Endothelial cell of umbilical vein (primary cell): ENCODE measurements at regions not wholly inside any gene's neighbourhood (a gene's known extent, or its start where the extent isn't known, plus 50 kb on each side); places are given as distances from the start of the nearest gene placed in this dataset.

Source experiments
- BruUV-seq: library from RNA; stranded (reverse); fragments of 400-500 nt; replicated peaks from 2 replicates; lab custom pipeline; 2021; lab: Mats Ljungman, UMichigan
- CTCF ChIA-PET: fragments of 300-600, 350-600 bp; sonication (Branson Sonifier 250); formaldehyde crosslinking; loops from one replicate; lab custom pipeline; 2021; ENCODE audit warnings: antibody characterized with exemption, inconsistent platforms; lab: Charles Lee
- POLR2A ChIA-PET: fragments of 300-600, 350-600 bp; sonication (Branson Sonifier 250); formaldehyde crosslinking; loops from one replicate; lab custom pipeline; 2021; ENCODE audit warnings: antibody characterized with exemption, inconsistent platforms; lab: Charles Lee
- DNase-seq: peaks from one replicate; pipeline ENCODE4 v3.0.0-alpha.2; 2011; ENCODE audit warnings: low read depth, low spot score
- FAIRE-seq: peaks from 2 replicates; lab custom pipeline; 2011; peaks lifted over from hg19 to GRCh38; lab: Jason Lieb, UNC
- H2AFZ ChIP-seq: 2 replicates; pipeline ENCODE4 v1.6.0; 2012; ENCODE audit warnings: low read depth, low read length, control low read depth, inconsistent platforms
- H3K27ac ChIP-seq: 2 replicates; pipeline ENCODE4 v1.5.1; 2011; ENCODE audit warnings: low read depth, mild to moderate bottlenecking, control low read depth, low read length, moderate library complexity; ENCODE audit not compliant: insufficient read depth
- H3K27me3 ChIP-seq, 2 experiments: 2 replicates each; pipeline versions ENCODE4 v1.6.0 to v1.6.1; 2011; ENCODE audit warnings: low read length in 2 of 2, mixed read lengths in 1 of 2; ENCODE audit not compliant: control insufficient read depth in 2 of 2, insufficient read depth in 2 of 2
- H3K36me3 ChIP-seq, 2 experiments: 2 replicates in 1 of 2; 3 replicates in 1 of 2; pipeline ENCODE4 v1.5.1; 2011; ENCODE audit warnings: low read length in 2 of 2, mild to moderate bottlenecking in 1 of 2, moderate library complexity in 1 of 2; ENCODE audit not compliant: control insufficient read depth in 2 of 2, insufficient read depth in 2 of 2; ENCODE audit errors: extremely low read depth in 1 of 2
- H3K4me1 ChIP-seq: 3 replicates; pipeline ENCODE4 v1.5.1; 2011; ENCODE audit warnings: mild to moderate bottlenecking, low read length; ENCODE audit not compliant: control insufficient read depth, insufficient read depth; ENCODE audit errors: extremely low read depth
- H3K4me2 ChIP-seq: 2 replicates; pipeline ENCODE4 v1.6.1; 2011; ENCODE audit warnings: low read length, control low read depth, mixed read lengths; ENCODE audit not compliant: insufficient read depth
- H3K4me3 ChIP-seq, 3 experiments: fragments of 200-600 bp in 1 of 3; sonication (generic), shearing (Covaris generic) in 1 of 3; replicated peaks in 1 of 3; 2 replicates each; pipeline ENCODE4 v1.5.1; 2011 to 2016; ENCODE audit warnings: control low read depth in 3 of 3, low read length in 3 of 3, mild to moderate bottlenecking in 2 of 3, inconsistent platforms in 1 of 3, low read depth in 1 of 3, moderate library complexity in 1 of 3; ENCODE audit not compliant: insufficient read depth in 1 of 3
- H3K79me2 ChIP-seq: 2 replicates; pipeline ENCODE4 v1.6.0; 2012; ENCODE audit warnings: low read length, inconsistent platforms; ENCODE audit not compliant: control insufficient read depth, insufficient read depth
- H3K9ac ChIP-seq: replicated peaks from 2 replicates; pipeline ENCODE3; 2011; ENCODE audit warnings: low read length, control low read depth; ENCODE audit not compliant: insufficient read depth; ENCODE audit errors: extremely low read depth
- H3K9me1 ChIP-seq: replicated peaks from 3 replicates; pipeline ENCODE4 v1.6.0; 2011; ENCODE audit warnings: mild to moderate bottlenecking, low read length; ENCODE audit not compliant: control insufficient read depth, insufficient read depth; ENCODE audit errors: extremely low read depth
- H3K9me3 ChIP-seq: replicated peaks from 2 replicates; pipeline ENCODE4 v1.5.1; 2012; ENCODE audit warnings: low read length, inconsistent platforms; ENCODE audit not compliant: control insufficient read depth, insufficient read depth
- H4K20me1 ChIP-seq: replicated peaks from 2 replicates; pipeline ENCODE3; 2011; ENCODE audit warnings: mild to moderate bottlenecking, low read length; ENCODE audit not compliant: control insufficient read depth, insufficient read depth; ENCODE audit errors: extremely low read depth
- CTCF ChIP-seq, 2 donors: IDR thresholded peaks; 1 replicate in 1 of 2; 2 replicates in 1 of 2; pipeline ENCODE4 v1.5.1; 2011; ENCODE audit warnings: low read length in 2 of 2, mild to moderate bottlenecking in 2 of 2, moderate library complexity in 2 of 2, control low read depth in 1 of 2, inconsistent platforms in 1 of 2, low read depth in 1 of 2; ENCODE audit not compliant: insufficient read depth in 1 of 2; ENCODE audit errors: extremely low read depth in 1 of 2
- FOS ChIP-seq: IDR thresholded peaks from 2 replicates; pipeline ENCODE4 v1.6.1; 2011; ENCODE audit warnings: mild to moderate bottlenecking, low read length, moderate library complexity, borderline replicate concordance; ENCODE audit not compliant: insufficient read depth
- GATA2 ChIP-seq: IDR thresholded peaks from 2 replicates; pipeline ENCODE4 v1.7.0; 2011; ENCODE audit warnings: low read depth, mild to moderate bottlenecking, moderate library complexity, mixed read lengths, low read length; ENCODE audit not compliant: insufficient read length, insufficient read depth
- JUN ChIP-seq: IDR thresholded peaks from 2 replicates; pipeline ENCODE4 v1.6.1; 2011; ENCODE audit warnings: borderline replicate concordance, low read depth; ENCODE audit not compliant: insufficient read length, insufficient read depth
- MAX ChIP-seq: IDR thresholded peaks from 2 replicates; pipeline ENCODE4 v1.6.1; 2011; ENCODE audit not compliant: insufficient read depth, insufficient read length
- MYC ChIP-seq: IDR thresholded peaks from one replicate; pipeline ENCODE4 v1.6.1; 2011; ENCODE audit warnings: mild to moderate bottlenecking, low read depth, low read length
- POLR2A ChIP-seq: IDR thresholded peaks from 2 replicates; pipeline ENCODE4 v1.6.1; 2012; ENCODE audit warnings: low read depth, mild to moderate bottlenecking, control low read depth, low read length
- POLR2AphosphoS5 ChIP-seq: IDR thresholded peaks from 2 replicates; pipeline ENCODE4 v1.6.1; 2012; ENCODE audit warnings: low read depth, mild to moderate bottlenecking, control low read depth, low read length, moderate library complexity; ENCODE audit not compliant: insufficient read depth
- dilution Hi-C: fragments of 300-500 bp; cut with MboI; formaldehyde crosslinking; loops from one replicate; pipeline ENCODE4 v1.15.0; 2019; ENCODE audit warnings: low sequenced_read_pairs; ENCODE audit not compliant: extremely low pct_ligation_motif_present
- intact Hi-C: fragments of 100-400 bp; cut with micrococcal nuclease; formaldehyde crosslinking; loops from one replicate; pipeline ENCODE4 v1.10.0; 2022

GRCh38 chr7:113487925-113488731, 369.8 kb upstream of the SMIM30 start:
- Histone ChIP-seq H3K4me1 (no peaks in the 10 kb centered on the region), H3K9me3 (no peaks in the 10 kb centered on the region), H3K4me2 (no peak overlapping the region), H3K27me3 (no peaks in the 10 kb centered on the region), H3K9me1 (no peaks in the 10 kb centered on the region), H3K36me3 (no peaks in the 10 kb centered on the region), H3K27ac (no peak overlapping the region), H4K20me1 (no peaks in the 10 kb centered on the region), H3K4me3 (no peak overlapping the region), H2AFZ (no peak overlapping the region), H3K79me2 (no peaks in the 10 kb centered on the region), H3K9ac (no peak overlapping the region)
- dilution Hi-C loops (no loop called here), intact Hi-C loops (no loop called here)
- TF ChIP-seq MAX: no peak
- TF ChIP-seq FOS: no peak
- no peak for TF ChIP-seq MYC
- no peak for TF ChIP-seq CTCF (IDR thresholded peaks at IDR 0.05; ENCODE audit: extremely low read depth in 1 of 2, insufficient read depth in 1 of 2, low read depth in 1 of 2, low read length in 2 of 2)
- no peak for TF ChIP-seq POLR2AphosphoS5
- TF ChIP-seq GATA2: no peak
- TF ChIP-seq JUN: no peak
- TF ChIP-seq POLR2A: no peak
- POLR2A ChIA-PET: no interaction called here
- CTCF ChIA-PET: no interaction called here
- BruUV-seq: no TSS peak
- DNase-seq (no peak), FAIRE-seq (no peak)
